SK-N-SH (cell line): ENCODE measurements at regions not wholly inside any gene's neighbourhood (a gene's known extent, or its start where the extent isn't known, plus 50 kb on each side); places are given as distances from the start of the nearest gene placed in this dataset.

Experiments used
- CTCF ChIP-seq: fragments of 200-600 bp; sonication (generic); IDR thresholded peaks from 2 replicates; pipeline ENCODE4 v1.6.1; 2017; ENCODE audit warnings: antibody characterized with exemption, mild to moderate bottlenecking, moderate library complexity
- MAX ChIP-seq: IDR thresholded peaks from 2 replicates; pipeline ENCODE4 v1.4.0; 2012; ENCODE audit warnings: low read depth
- MEF2A ChIP-seq: IDR thresholded peaks from 2 replicates; pipeline ENCODE4 v1.4.0; 2012; ENCODE audit warnings: low read depth, borderline replicate concordance
- NRF1 ChIP-seq: IDR thresholded peaks from 2 replicates; pipeline ENCODE4 v1.6.1; 2012; ENCODE audit warnings: low read depth, mild to moderate bottlenecking, low read length
- POLR2AphosphoS5 ChIP-seq: IDR thresholded peaks from 2 replicates; pipeline ENCODE4 v1.6.1; 2012; ENCODE audit warnings: low read depth, low read length
- RCOR1 ChIP-seq: fragments of 150-350 bp; IDR thresholded peaks from 2 replicates; pipeline ENCODE4 v1.6.1; 2017; ENCODE audit warnings: antibody characterized with exemption, low read length
- REST ChIP-seq: IDR thresholded peaks from 2 replicates; pipeline ENCODE4 v1.6.1; 2012; ENCODE audit warnings: mild to moderate bottlenecking, low read depth, low read length, moderate library complexity
- RXRA ChIP-seq: IDR thresholded peaks from 2 replicates; pipeline ENCODE4 v1.4.0; 2012; ENCODE audit warnings: low read depth, mild to moderate bottlenecking, borderline replicate concordance
- ZBTB33 ChIP-seq: IDR thresholded peaks from 2 replicates; pipeline ENCODE4 v1.4.0; 2012; ENCODE audit warnings: low read depth, borderline replicate concordance

GRCh38 chr5:164563370-164563769 is 1058.0 kb downstream of the MAT2B start:
- TF ChIP-seq NRF1 (no peak), CTCF (no peak), MEF2A (no peak), MAX (no peak), POLR2AphosphoS5 (no peak), RXRA (no peak), ZBTB33 (no peak), RCOR1 (no peak), REST (no peak)
